GM19025 (cell line): ENCODE measurements at regions not wholly inside any gene's neighbourhood (a gene's known extent, or its start where the extent isn't known, plus 50 kb on each side); places are given as distances from the start of the nearest gene placed in this dataset.

Source experiments
- ATAC-seq: cut with Tn5 transposase; IDR thresholded peaks from one replicate; pipeline ENCODE4 v1.9.1; 2021; ENCODE audit warnings: mild to moderate bottlenecking, low read depth, moderate library complexity; ENCODE audit not compliant: unreplicated experiment

- no peak for ATAC-seq
Measured at GRCh38 chr4:96744676-96745075, 904.8 kb downstream of the PDHA2 start.

- ATAC-seq = no peak
Measured at GRCh38 chr4:96753216-96753615, 913.3 kb downstream of the PDHA2 start.

GRCh38 chr4:96755569-96756484 lies 915.9 kb downstream of the PDHA2 start:
- no peak for ATAC-seq

- no peak for ATAC-seq
Measured at GRCh38 chr4:96756584-96756983, 916.7 kb downstream of the PDHA2 start.

GRCh38 chr4:96763546-96763945 lies 923.7 kb downstream of the PDHA2 start:
- ATAC-seq = no peak

GRCh38 chr4:96766359-96766758 lies 926.5 kb downstream of the PDHA2 start:
- no peak for ATAC-seq

DNA sequence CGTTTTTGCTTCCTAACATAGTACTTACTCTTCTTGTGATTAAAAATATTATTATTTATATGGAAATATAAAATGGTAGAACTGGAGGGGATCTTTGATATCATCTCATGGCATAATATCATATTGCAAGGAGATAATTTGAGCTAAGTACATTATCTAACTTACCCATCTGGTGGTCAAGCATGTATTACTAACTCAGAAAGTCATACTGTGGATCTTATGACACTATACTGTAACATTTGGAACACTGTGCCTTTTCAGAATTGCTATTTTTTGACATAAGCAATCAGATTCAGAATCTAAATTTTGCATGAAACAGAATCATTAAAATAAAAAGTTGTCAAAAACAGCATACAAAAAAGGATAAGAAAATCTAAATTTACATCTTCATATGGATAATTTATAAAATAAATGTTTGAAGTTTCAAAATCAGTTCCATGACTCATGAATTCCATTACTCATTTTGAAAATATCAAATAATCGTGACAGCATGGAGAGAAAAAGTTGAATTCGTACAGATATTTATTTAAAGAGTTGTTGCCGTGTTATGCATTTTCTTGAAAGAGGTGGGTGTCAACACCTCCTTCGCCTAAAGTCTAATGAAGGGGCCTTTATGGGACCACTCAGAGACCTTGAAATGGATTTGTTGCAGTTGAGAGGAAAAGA lies 928.1 kb downstream of the PDHA2 start:
- ATAC-seq = no peak

DNA sequence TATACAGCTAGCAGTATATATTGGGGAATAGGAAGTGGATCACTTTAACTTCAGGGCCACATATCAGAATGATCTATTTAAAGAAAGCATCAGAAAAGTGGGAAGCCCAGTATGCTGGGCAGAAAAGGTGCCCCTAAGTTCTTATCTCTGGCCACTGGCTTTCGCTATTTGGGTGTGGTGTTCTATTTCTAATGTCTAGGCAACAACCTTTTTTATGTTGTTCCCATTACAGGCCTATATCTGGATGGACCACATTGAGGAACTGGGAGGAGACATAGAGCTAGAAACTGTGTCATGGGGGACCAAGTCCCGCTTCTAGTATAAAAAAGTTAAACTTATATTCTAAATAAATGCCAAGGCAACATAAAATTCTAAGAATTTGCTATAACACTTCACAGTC lies 935.6 kb downstream of the PDHA2 start:
- no peak for ATAC-seq

DNA sequence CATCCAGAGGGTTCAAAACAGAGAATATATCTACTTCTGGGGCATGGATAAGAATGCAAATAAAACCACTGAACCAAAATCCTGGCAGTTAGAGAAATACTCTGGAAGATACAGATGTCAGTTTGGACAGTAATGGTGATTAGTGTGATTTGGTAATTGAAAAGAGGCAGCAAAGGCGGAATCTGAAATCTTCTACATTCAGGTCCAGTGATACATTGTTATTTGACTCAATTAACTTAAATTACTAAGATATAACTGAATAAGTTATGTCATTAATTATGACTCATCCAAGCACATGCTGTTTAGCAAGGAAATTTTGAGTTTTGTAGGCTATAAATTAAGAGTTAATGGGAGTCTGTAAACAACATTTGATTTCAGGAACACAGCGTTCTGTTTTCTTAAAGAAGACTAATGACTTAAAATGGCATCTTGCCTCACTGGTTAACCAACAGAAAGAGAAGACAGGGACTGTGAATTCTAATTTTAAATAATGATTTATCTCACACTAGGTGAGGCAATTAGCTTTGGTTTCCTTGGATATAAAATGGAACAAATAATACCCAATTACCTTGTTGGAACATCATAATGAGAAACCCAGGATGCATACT lies 937.1 kb downstream of the PDHA2 start:
- no peak for ATAC-seq

DNA sequence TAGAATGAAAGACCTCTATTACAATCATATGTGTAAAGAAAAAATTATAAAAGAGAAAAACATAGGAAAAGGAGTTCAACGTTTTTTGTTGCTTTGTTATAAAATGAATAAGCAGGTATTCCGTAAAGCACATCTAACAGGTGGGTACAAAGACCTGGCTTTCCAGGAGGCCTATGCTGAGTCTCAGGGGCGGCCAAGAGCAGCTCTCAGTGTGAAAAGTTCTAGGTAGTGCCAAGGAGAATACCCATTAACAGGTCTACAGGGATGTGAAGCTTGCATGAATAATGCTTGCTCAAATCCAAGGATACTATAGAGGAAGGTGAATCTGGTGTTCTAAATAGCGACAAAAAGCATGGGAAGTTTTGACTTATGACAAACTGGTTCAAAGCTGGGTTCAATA lies 944.4 kb downstream of the PDHA2 start:
- ATAC-seq = no peak

- no peak for ATAC-seq
Measured at GRCh38 chr4:96786306-96786705, 946.4 kb downstream of the PDHA2 start.

DNA sequence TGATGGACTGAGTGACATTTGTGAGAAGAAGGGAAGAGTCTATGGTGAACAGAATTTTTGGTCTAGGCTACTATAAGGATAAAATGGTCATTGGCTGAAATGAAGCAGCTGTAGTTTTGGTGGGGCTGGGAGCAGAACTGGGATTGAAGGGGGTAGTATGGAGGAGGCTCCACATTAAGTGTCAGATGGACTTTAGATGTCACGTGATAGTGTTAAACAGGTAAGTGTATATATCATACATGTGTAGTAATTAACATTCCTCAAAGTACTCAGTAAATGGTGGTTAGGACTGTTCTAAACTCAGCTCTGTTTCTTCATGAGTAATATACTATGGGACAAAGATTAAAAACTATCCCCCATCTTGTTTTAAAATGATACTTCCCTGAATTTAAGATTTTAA lies 947.9 kb downstream of the PDHA2 start:
- no peak for ATAC-seq

- ATAC-seq = no peak
Measured at GRCh38 chr4:96809563-96809962, 969.7 kb downstream of the PDHA2 start.

DNA sequence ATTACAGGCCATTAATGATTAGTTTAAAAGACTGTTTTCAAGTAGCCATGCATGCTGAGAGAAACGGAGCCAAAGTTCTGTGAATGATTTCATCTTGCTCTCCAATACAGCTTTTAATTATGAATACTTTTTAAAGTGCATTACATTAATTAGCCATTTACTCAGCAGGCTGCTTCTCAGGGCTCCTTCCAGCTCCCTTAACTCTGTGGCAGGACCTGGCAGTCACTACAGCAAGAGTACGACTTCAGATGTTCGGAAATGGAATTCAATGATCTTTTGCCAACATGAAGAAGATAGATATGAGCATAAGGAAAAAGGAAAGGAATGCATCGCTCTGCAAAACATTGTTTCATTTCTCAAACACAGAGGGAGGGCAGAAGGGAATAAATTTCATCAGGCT lies 987.2 kb downstream of the PDHA2 start:
- ATAC-seq = no peak

DNA sequence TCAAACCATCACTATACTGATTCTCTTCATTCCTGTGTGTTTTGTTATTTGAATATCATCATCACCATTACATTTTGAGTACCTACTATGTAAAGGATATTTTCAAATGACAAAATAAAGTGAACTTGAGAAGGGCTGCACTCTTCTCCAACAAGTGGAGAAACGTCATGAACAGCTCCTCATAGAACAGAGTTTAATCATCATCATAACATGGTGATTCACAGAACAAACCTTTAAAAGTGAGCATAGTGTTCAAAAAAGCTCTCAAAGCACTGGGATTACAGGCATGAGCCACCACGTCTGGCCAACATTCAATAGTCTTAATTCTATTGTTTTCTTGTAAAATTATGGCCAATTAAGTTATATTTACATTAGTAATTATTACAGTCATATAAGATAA lies 993.9 kb downstream of the PDHA2 start:
- no peak for ATAC-seq

- no peak for ATAC-seq
Measured at GRCh38 chr4:96835991-96836390, 996.1 kb downstream of the PDHA2 start.

DNA sequence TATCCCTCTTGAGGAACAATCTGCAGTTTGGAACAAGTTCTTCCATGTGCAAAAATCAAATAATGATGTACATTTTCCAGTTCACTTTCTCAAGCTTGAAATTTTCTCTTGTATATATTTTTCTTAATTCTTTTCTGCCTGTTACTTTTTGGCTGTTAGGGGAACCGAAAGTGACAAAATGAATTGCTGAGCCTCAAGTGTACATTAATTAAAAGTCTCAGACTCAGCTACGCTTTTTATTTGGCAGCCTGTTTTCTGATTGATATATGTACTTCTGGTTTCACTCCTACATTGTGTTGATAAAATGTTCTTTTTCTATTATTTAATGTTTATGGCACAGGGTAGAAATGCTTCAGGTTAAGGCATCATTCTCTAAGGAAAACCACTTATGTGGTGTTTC lies 999.5 kb downstream of the PDHA2 start:
- ATAC-seq = no peak

- no peak for ATAC-seq
Measured at GRCh38 chr4:96841801-96842200, 1001.9 kb downstream of the PDHA2 start.

DNA sequence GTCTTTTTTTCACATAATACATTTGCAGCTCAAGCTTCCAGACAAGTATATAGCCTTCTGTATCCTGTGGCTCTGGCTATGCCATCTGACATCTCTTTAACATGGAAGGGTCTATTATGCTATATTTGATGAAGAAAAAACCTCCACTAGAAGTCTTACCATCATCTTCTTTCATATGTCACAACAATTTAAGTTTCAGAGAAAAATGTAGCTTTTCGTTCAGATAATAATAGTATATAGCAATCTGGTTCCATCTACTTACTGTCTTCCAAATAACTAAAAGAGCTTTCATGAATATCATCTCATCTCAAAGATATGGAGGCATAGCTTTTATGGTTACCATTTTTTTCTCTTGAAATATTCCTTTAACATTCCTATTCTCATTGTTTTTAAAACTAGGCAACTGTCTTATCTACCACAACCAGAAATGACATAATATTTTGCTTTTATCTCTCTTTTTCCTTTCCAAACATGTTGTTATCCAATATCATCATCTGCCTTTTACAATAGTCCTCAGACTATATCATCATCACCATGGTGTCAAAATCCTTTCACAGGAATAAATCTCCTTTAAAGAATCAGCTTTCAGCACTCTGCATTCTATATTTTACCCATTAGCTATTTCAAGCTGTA lies 1005.1 kb downstream of the PDHA2 start:
- no peak for ATAC-seq

- ATAC-seq = no peak
Measured at GRCh38 chr4:96845819-96846218, 1005.9 kb downstream of the PDHA2 start.

DNA sequence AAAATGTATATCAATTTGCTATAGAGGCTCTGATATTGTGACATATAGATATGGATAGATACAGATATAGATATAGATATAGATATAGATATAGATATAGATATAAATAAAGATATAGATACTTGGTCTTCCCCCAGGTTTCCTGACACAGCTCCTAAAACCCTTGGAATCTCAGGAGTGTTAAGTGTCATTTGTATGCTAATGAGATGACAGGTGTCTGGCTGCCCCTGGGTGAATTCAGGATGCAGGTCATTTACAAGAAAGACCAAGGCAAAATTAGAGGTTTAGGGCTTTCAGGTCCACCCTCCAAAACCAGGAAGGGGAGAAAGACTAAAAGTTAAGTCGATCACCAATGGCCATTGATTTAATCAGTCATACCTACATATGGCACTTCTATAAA lies 1034.8 kb downstream of the PDHA2 start:
- ATAC-seq = no peak
